Central memory CD8-positive, alpha-beta T cell (primary cell): ENCODE measurements at regions not wholly inside any gene's neighbourhood (a gene's known extent, or its start where the extent isn't known, plus 50 kb on each side); places are given as distances from the start of the nearest gene placed in this dataset.

Source experiments
- ATAC-seq: fragments of 150-1000 bp; cut with Tn5 transposase; replicated peaks from 2 replicates; pipeline ENCODE4 v1.10.0; 2022; ENCODE audit warnings: mild to moderate bottlenecking, moderate FRiP score, moderate number of reproducible peaks; ENCODE audit not compliant: poor library complexity, severe bottlenecking; ENCODE audit errors: extremely low read depth
- DNase-seq, 2 donors: peaks; one replicate each; pipeline ENCODE4 v3.0.0; 2021; ENCODE audit warnings: low spot score in 2 of 2
- H3K27ac Mint-ChIP-seq: one replicate; pipeline ENCODE4 v1.8.0; 2022; ENCODE audit warnings: low read depth, mild to moderate bottlenecking, moderate library complexity, mixed read lengths
- H3K27me3 Mint-ChIP-seq: one replicate; pipeline ENCODE4 v1.8.0; 2022; ENCODE audit warnings: mixed read lengths
- H3K36me3 Mint-ChIP-seq: one replicate; pipeline ENCODE4 v1.8.0; 2022; ENCODE audit warnings: mild to moderate bottlenecking, moderate library complexity, mixed read lengths; ENCODE audit not compliant: insufficient read depth
- H3K4me1 Mint-ChIP-seq: one replicate; pipeline ENCODE4 v1.8.0; 2022; ENCODE audit warnings: mixed read lengths
- H3K4me3 Mint-ChIP-seq: one replicate; pipeline ENCODE4 v1.8.0; 2022; ENCODE audit warnings: mild to moderate bottlenecking, moderate library complexity, mixed read lengths
- H3K9me3 Mint-ChIP-seq: one replicate; pipeline ENCODE4 v1.8.0; 2022; ENCODE audit warnings: mixed read lengths

- no peaks in the 10 kb centered on the region for H3K9me3 Mint-ChIP-seq
- no peaks in the 10 kb centered on the region for H3K27me3 Mint-ChIP-seq
- no peaks in the 10 kb centered on the region for H3K36me3 Mint-ChIP-seq
- no peak overlapping the region for H3K27ac Mint-ChIP-seq
- no peaks in the 10 kb centered on the region for H3K4me1 Mint-ChIP-seq
- DNase-seq (no peak), ATAC-seq (no peak)
- no peak overlapping the region for H3K4me3 Mint-ChIP-seq
Observed at GRCh38 chr4:185916683-185917082, 104.7 kb upstream of the SORBS2 start.

- Mint-ChIP-seq H3K36me3 (no peaks in the 10 kb centered on the region), H3K9me3 (peaks cover 5% of the 10 kb centered on the region), H3K4me3 (no peak overlapping the region), H3K27me3 (no peaks in the 10 kb centered on the region), H3K4me1 (no peaks in the 10 kb centered on the region), H3K27ac (no peak overlapping the region)
- ATAC-seq (no peak), DNase-seq (no peak)
Observed at GRCh38 chr4:185919107-185919506, 107.1 kb upstream of the SORBS2 start.

GRCh38 chr4:185920171-185920570, 108.2 kb upstream of the SORBS2 start:
- no peak overlapping the region for H3K27ac Mint-ChIP-seq
- DNase-seq, result no peak
- H3K4me3 Mint-ChIP-seq, result no peak overlapping the region
- H3K36me3 Mint-ChIP-seq, result no peaks in the 10 kb centered on the region
- H3K9me3 Mint-ChIP-seq, result peaks cover 6% of the 10 kb centered on the region
- no peak for ATAC-seq
- H3K4me1 Mint-ChIP-seq, result no peaks in the 10 kb centered on the region
- H3K27me3 Mint-ChIP-seq, result peaks cover 8% of the 10 kb centered on the region

GRCh38 chr4:185920691-185921260, 108.8 kb upstream of the SORBS2 start:
- no peaks in the 10 kb centered on the region for H3K36me3 Mint-ChIP-seq
- ATAC-seq (no peak), DNase-seq (no peak)
- no peaks in the 10 kb centered on the region for H3K4me1 Mint-ChIP-seq
- peaks cover 6% of the 10 kb centered on the region for H3K9me3 Mint-ChIP-seq
- no peak overlapping the region for H3K4me3 Mint-ChIP-seq
- H3K27ac Mint-ChIP-seq, result no peak overlapping the region
- H3K27me3 Mint-ChIP-seq, result peaks cover 8% of the 10 kb centered on the region

- Mint-ChIP-seq H3K9me3 (peaks cover 6% of the 10 kb centered on the region), H3K4me1 (no peaks in the 10 kb centered on the region), H3K36me3 (no peaks in the 10 kb centered on the region), H3K27me3 (peaks cover 8% of the 10 kb centered on the region), H3K4me3 (no peak overlapping the region), H3K27ac (no peak overlapping the region)
- no peak for DNase-seq
- no peak for ATAC-seq
Observed at GRCh38 chr4:185921583-185922555, 109.9 kb upstream of the SORBS2 start.

- no peak overlapping the region for H3K4me3 Mint-ChIP-seq
- DNase-seq (no peak), ATAC-seq (no peak)
- no peaks in the 10 kb centered on the region for H3K36me3 Mint-ChIP-seq
- H3K27me3 Mint-ChIP-seq, result peaks cover 8% of the 10 kb centered on the region
- H3K4me1 Mint-ChIP-seq, result no peaks in the 10 kb centered on the region
- H3K9me3 Mint-ChIP-seq, result peaks cover 6% of the 10 kb centered on the region
- H3K27ac Mint-ChIP-seq, result no peak overlapping the region
Observed at GRCh38 chr4:185924458-185925044, 112.6 kb upstream of the SORBS2 start.

- H3K27me3 Mint-ChIP-seq, result peaks cover 12% of the 10 kb centered on the region
- H3K36me3 Mint-ChIP-seq, result no peaks in the 10 kb centered on the region
- no peak for DNase-seq
- H3K4me1 Mint-ChIP-seq, result no peaks in the 10 kb centered on the region
- no peak overlapping the region for H3K27ac Mint-ChIP-seq
- peaks cover 6% of the 10 kb centered on the region for H3K9me3 Mint-ChIP-seq
- H3K4me3 Mint-ChIP-seq, result no peak overlapping the region
- ATAC-seq, result no peak
Observed at GRCh38 chr4:185925910-185926360, 113.9 kb upstream of the SORBS2 start.

GRCh38 chr4:185931375-185931774, 119.4 kb upstream of the SORBS2 start:
- no peak overlapping the region for H3K4me3 Mint-ChIP-seq
- peaks cover 24% of the 10 kb centered on the region for H3K27me3 Mint-ChIP-seq
- no peaks in the 10 kb centered on the region for H3K4me1 Mint-ChIP-seq
- DNase-seq (no peak), ATAC-seq (no peak)
- no peak overlapping the region for H3K27ac Mint-ChIP-seq
- no peaks in the 10 kb centered on the region for H3K36me3 Mint-ChIP-seq
- H3K9me3 Mint-ChIP-seq, result no peaks in the 10 kb centered on the region

GRCh38 chr4:185931986-185932385, 120.0 kb upstream of the SORBS2 start:
- H3K4me1 Mint-ChIP-seq, result no peaks in the 10 kb centered on the region
- H3K27ac Mint-ChIP-seq, result no peak overlapping the region
- H3K27me3 Mint-ChIP-seq, result peaks cover 24% of the 10 kb centered on the region
- ATAC-seq, result no peak
- H3K4me3 Mint-ChIP-seq, result no peak overlapping the region
- no peaks in the 10 kb centered on the region for H3K9me3 Mint-ChIP-seq
- no peak for DNase-seq
- H3K36me3 Mint-ChIP-seq, result no peaks in the 10 kb centered on the region

GRCh38 chr4:185932491-185932890, 120.5 kb upstream of the SORBS2 start:
- Mint-ChIP-seq H3K9me3 (no peaks in the 10 kb centered on the region), H3K27ac (no peak overlapping the region), H3K4me3 (no peak overlapping the region), H3K27me3 (peaks cover 24% of the 10 kb centered on the region), H3K36me3 (no peaks in the 10 kb centered on the region), H3K4me1 (no peaks in the 10 kb centered on the region)
- ATAC-seq (no peak), DNase-seq (no peak)

GRCh38 chr4:185933078-185933581, 121.1 kb upstream of the SORBS2 start:
- no peaks in the 10 kb centered on the region for H3K9me3 Mint-ChIP-seq

GRCh38 chr4:185936650-185937376, 124.8 kb upstream of the SORBS2 start:
- Mint-ChIP-seq H3K36me3 (no peaks in the 10 kb centered on the region), H3K27me3 (peaks cover 15% of the 10 kb centered on the region), H3K4me3 (no peak overlapping the region), H3K9me3 (no peaks in the 10 kb centered on the region), H3K27ac (no peak overlapping the region), H3K4me1 (no peaks in the 10 kb centered on the region)
- ATAC-seq, result no peak
- DNase-seq, result no peak

More at GRCh38 chr4:185933078-185933581, 121.1 kb upstream of the SORBS2 start:
- H3K27me3 Mint-ChIP-seq, result peaks cover 24% of the 10 kb centered on the region
- H3K36me3 Mint-ChIP-seq, result no peaks in the 10 kb centered on the region
- H3K4me1 Mint-ChIP-seq, result no peaks in the 10 kb centered on the region
- no peak for ATAC-seq
- no peak overlapping the region for H3K27ac Mint-ChIP-seq
- no peak for DNase-seq
- no peak overlapping the region for H3K4me3 Mint-ChIP-seq
